Ishikawa (cell line): ENCODE measurements at regions not wholly inside any gene's neighbourhood (a gene's known extent, or its start where the extent isn't known, plus 50 kb on each side); places are given as distances from the start of the nearest gene placed in this dataset.

Source experiments
- CEBPB ChIP-seq: IDR thresholded peaks from 2 replicates; pipeline ENCODE4 v1.6.1; 2012
- CREB1 ChIP-seq: IDR thresholded peaks from 2 replicates; pipeline ENCODE4 v1.6.1; 2012; ENCODE audit warnings: low read depth
- EGR1 ChIP-seq: IDR thresholded peaks from 2 replicates; pipeline ENCODE4 v1.6.1; 2012
- EP300 ChIP-seq: IDR thresholded peaks from 2 replicates; pipeline ENCODE4 v1.6.1; 2012; ENCODE audit warnings: borderline replicate concordance
- FOXM1 ChIP-seq: IDR thresholded peaks from 2 replicates; pipeline ENCODE4 v1.6.1; 2012; ENCODE audit warnings: low read depth, borderline replicate concordance
- NFIC ChIP-seq: IDR thresholded peaks from 2 replicates; pipeline ENCODE4 v1.6.1; 2012
- RAD21 ChIP-seq: IDR thresholded peaks from 2 replicates; pipeline ENCODE4 v1.6.1; 2012; ENCODE audit warnings: low read depth
- TAF1 ChIP-seq: IDR thresholded peaks from 2 replicates; pipeline ENCODE4 v1.6.1; 2012; ENCODE audit warnings: low read depth, mild to moderate bottlenecking
- TCF12 ChIP-seq: IDR thresholded peaks from 2 replicates; pipeline ENCODE4 v1.6.1; 2012; ENCODE audit warnings: low read depth
- TEAD4 ChIP-seq: IDR thresholded peaks from 2 replicates; pipeline ENCODE4 v1.6.1; 2012
- YY1 ChIP-seq: IDR thresholded peaks from 2 replicates; pipeline ENCODE4 v1.6.1; 2012; ENCODE audit warnings: low read depth
- ZBTB7A ChIP-seq: IDR thresholded peaks from 2 replicates; pipeline ENCODE4 v1.6.1; 2012; ENCODE audit warnings: low read depth
- TF ChIP-seq, protein P1 (sequence below): IDR thresholded peaks from 2 replicates; pipeline ENCODE4 v1.6.1; 2012
- TF ChIP-seq, protein P2 (sequence below): IDR thresholded peaks from 2 replicates; pipeline ENCODE4 v1.6.1; 2012
- TF ChIP-seq, protein P3 (sequence below): IDR thresholded peaks from 2 replicates; pipeline ENCODE4 v1.6.1; 2012; ENCODE audit warnings: low read depth, mild to moderate bottlenecking

DNA sequence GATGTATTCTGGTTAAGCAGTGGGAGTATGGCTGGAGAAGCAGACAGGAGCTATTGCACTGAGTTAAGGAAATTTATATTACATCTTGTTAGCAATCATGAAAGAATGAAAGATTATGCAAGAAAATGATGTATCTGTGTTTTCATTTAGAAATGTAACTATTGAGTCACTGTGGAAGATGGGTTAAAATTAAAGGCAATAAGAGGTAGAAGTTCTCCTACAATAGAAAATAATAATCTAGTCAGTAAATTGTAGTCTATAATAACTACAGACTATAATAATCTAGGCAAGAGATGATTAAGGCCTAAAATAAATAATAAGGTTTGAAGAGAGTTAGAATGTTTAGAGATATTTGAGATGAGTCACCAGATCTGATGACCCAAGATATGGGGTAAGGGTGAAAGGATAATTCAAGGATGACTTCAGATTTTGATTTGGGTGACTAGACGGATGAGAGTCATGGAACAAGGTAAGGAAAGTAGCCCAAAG, 371.9 kb upstream of the KCNH7 start:
- no peak for TF ChIP-seq ZBTB7A

DNA sequence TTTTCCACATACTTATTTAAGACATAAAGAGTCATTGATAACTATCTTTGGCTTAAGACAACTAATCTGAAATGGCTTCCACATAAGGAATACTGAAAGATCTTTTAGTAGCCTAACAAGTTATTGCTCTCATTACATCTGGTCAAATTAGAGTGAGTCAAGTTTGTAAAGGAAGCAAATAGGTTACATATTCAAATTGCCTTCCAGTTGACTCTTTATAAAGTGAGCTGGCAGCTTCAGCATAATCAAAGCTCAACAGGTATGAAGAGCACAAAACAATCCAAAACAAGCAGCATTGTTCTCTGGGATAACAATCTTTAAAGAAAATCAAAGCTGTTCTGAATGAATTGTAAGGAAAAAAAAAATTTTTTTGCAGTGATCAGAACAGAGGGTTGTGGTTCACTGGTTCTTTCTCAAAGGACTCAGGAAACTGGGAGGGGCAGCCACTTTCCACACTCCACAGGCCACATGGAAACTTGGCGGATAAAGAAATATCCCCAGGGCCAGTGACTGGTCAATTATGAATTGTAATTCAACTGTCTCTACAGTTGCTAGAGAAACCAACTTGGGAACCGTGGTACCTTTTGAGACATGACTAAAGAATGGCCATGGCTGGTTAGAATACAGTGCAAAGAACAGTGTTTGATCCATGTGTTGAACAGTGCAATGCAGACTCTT, 369.3 kb upstream of the KCNH7 start:
- no peak for TF ChIP-seq ZBTB7A
- peak; percentile 64 for TF ChIP-seq TCF12
- no peak for TF ChIP-seq RAD21
- TF ChIP-seq, protein P1, sequence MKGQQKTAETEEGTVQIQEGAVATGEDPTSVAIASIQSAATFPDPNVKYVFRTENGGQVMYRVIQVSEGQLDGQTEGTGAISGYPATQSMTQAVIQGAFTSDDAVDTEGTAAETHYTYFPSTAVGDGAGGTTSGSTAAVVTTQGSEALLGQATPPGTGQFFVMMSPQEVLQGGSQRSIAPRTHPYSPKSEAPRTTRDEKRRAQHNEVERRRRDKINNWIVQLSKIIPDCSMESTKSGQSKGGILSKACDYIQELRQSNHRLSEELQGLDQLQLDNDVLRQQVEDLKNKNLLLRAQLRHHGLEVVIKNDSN: no peak
- peak; percentile 66 for TF ChIP-seq NFIC
- no peak for TF ChIP-seq CREB1
- peak; percentile 78 for TF ChIP-seq EP300
- TF ChIP-seq EGR1: no peak
- no peak for TF ChIP-seq TAF1
- no peak for TF ChIP-seq CEBPB
- TF ChIP-seq, protein P2, sequence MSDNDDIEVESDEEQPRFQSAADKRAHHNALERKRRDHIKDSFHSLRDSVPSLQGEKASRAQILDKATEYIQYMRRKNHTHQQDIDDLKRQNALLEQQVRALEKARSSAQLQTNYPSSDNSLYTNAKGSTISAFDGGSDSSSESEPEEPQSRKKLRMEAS: no peak
- TF ChIP-seq, protein P3, sequence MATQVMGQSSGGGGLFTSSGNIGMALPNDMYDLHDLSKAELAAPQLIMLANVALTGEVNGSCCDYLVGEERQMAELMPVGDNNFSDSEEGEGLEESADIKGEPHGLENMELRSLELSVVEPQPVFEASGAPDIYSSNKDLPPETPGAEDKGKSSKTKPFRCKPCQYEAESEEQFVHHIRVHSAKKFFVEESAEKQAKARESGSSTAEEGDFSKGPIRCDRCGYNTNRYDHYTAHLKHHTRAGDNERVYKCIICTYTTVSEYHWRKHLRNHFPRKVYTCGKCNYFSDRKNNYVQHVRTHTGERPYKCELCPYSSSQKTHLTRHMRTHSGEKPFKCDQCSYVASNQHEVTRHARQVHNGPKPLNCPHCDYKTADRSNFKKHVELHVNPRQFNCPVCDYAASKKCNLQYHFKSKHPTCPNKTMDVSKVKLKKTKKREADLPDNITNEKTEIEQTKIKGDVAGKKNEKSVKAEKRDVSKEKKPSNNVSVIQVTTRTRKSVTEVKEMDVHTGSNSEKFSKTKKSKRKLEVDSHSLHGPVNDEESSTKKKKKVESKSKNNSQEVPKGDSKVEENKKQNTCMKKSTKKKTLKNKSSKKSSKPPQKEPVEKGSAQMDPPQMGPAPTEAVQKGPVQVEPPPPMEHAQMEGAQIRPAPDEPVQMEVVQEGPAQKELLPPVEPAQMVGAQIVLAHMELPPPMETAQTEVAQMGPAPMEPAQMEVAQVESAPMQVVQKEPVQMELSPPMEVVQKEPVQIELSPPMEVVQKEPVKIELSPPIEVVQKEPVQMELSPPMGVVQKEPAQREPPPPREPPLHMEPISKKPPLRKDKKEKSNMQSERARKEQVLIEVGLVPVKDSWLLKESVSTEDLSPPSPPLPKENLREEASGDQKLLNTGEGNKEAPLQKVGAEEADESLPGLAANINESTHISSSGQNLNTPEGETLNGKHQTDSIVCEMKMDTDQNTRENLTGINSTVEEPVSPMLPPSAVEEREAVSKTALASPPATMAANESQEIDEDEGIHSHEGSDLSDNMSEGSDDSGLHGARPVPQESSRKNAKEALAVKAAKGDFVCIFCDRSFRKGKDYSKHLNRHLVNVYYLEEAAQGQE: no peak
- TF ChIP-seq FOXM1: peak; percentile 73; the same call in 1 of the 2 replicates
- peak; percentile 44; the same call in 1 of the 2 replicates for TF ChIP-seq TEAD4
- TF ChIP-seq YY1: no peak

DNA sequence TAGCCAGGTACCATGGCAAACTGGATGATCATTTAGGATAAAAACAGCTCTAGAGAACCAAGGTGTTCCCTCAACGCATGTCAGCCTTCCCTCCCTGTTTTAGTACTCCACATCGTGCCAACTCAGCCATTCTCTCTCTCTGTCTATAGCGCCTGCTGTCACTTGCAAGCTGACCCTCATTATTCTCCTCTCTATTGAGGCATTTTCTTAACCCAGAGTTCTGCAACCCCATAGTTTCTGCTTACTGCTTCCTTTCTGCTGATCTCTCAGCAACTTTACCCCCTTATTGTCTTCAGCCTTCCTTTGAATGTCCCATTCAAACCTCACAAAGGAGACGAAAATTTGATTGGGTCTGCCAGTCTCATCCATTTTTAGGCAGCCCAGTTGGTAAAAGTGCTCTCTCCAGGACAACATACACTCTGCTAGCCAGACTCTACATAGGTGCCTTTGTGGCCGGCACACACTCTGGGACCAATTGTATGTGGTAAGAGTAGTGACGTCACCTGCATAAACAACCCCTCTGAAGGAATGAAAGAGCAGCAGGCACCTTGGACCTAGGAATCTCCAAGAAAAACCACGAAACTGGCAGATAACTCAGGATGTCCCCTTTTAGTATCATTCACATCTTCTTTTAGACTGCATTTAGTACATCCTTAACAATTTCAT, 367.2 kb upstream of the KCNH7 start:
- TF ChIP-seq, protein P2: no peak
- TF ChIP-seq RAD21: no peak
- TF ChIP-seq, protein P3: no peak

DNA sequence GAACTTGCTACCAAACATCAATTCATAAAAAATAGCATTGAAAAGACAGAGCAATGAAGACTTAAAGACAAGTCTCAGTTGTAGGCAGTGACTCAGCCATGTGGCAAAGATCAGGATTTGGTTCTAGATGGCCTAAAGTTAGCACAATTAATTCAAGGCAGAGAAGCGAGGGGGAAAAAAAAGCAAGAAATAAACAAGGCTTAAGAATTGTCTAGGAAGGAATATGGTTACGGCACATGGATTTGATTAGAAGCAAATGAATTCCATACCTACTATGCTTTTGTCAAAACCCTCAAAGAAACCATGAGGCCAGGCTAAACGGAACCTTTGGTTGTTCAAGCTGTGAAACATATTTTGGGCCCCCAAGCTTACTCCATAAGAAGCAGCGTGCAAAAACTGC, 362.2 kb upstream of the KCNH7 start:
- TF ChIP-seq FOXM1 (no peak), EGR1 (no peak), ZBTB7A (no peak), CEBPB (no peak), RAD21 (no peak), TEAD4 (no peak), YY1 (no peak), EP300 (no peak), TCF12 (no peak)
- TF ChIP-seq, protein P3: no peak

DNA sequence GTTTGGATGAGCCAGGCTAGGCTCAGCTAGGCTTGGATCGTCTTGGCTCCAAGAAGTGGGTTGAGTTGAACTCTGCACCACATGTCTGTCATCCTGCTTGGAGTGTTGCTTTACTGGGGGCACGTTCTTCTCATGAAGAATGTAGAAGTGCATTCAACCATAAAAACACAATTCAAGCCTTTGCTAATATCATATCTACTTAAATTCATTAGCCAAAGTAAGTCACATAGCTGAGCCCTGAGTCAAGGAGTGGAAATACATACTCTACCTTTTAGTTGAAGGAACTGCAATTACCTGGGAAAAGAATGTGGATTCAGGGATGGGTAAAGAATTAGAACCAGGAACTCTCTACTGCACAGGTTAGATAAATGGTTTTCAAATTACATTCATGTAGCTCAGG, 360.4 kb upstream of the KCNH7 start:
- no peak for TF ChIP-seq YY1
- TF ChIP-seq ZBTB7A: no peak
- TF ChIP-seq, protein P3: no peak
- no peak for TF ChIP-seq CEBPB
- TF ChIP-seq FOXM1: no peak; the same call in 1 of the 2 replicates
- TF ChIP-seq NFIC: peak; percentile 16; the same call in 1 of the 2 replicates
- no peak for TF ChIP-seq RAD21
- peak; percentile 71; the same call in 1 of the 2 replicates for TF ChIP-seq EP300
- TF ChIP-seq, protein P2: no peak
- no peak for TF ChIP-seq CREB1
- TF ChIP-seq, protein P1: no peak
- TF ChIP-seq EGR1: no peak
- TF ChIP-seq TEAD4: peak; percentile 61
- no peak for TF ChIP-seq TAF1
- peak; percentile 30; the same call in 1 of the 2 replicates for TF ChIP-seq TCF12
